ENCODE measurements at regions not wholly inside any gene's neighbourhood (a gene's known extent, or its start where the extent isn't known, plus 50 kb on each side); places are given as distances from the start of the nearest gene placed in this dataset.

- no peak for TF ChIP-seq CTCF (conservative IDR thresholded peaks at IDR 0.05; ENCODE audit: low read depth, low read length)
- no peak overlapping the region for H3K4me3 ChIP-seq (ENCODE audit: low read length)
- no peak for DNase-seq (ENCODE audit: low read depth)
Measured at GRCh38 chr9:26770821-26771220, 121.8 kb downstream of the CAAP1 start.

GRCh38 chr9:26768145-26768544 lies 124.5 kb downstream of the CAAP1 start:
- TF ChIP-seq CTCF (conservative IDR thresholded peaks at IDR 0.05; ENCODE audit: low read depth, low read length), result no peak
- no peak for DNase-seq (ENCODE audit: low read depth)
- H3K4me3 ChIP-seq (ENCODE audit: low read length), result no peak overlapping the region

GRCh38 chr9:26760675-26761074 lies 131.9 kb downstream of the CAAP1 start:
- no peak for TF ChIP-seq CTCF (conservative IDR thresholded peaks at IDR 0.05; ENCODE audit: low read depth, low read length)
- H3K4me3 ChIP-seq (ENCODE audit: low read length), result no peak overlapping the region
- no peak for DNase-seq (ENCODE audit: low read depth)

GRCh38 chr9:26758655-26759054 lies 133.9 kb downstream of the CAAP1 start:
- H3K4me3 ChIP-seq (ENCODE audit: low read length), result no peak overlapping the region
- TF ChIP-seq CTCF (conservative IDR thresholded peaks at IDR 0.05; ENCODE audit: low read depth, low read length), result no peak
- no peak for DNase-seq (ENCODE audit: low read depth)

- DNase-seq (ENCODE audit: low read depth), result no peak
- H3K4me3 ChIP-seq (ENCODE audit: low read length), result no peak overlapping the region
- no peak for TF ChIP-seq CTCF (conservative IDR thresholded peaks at IDR 0.05; ENCODE audit: low read depth, low read length)
Measured at GRCh38 chr9:26756881-26757280, 135.7 kb downstream of the CAAP1 start.

- DNase-seq (ENCODE audit: low read depth), result no peak
- no peak for TF ChIP-seq CTCF (conservative IDR thresholded peaks at IDR 0.05; ENCODE audit: low read depth, low read length)
- H3K4me3 ChIP-seq (ENCODE audit: low read length), result no peak overlapping the region
Measured at GRCh38 chr9:26755476-26755875, 137.1 kb downstream of the CAAP1 start.

- H3K4me3 ChIP-seq (ENCODE audit: low read length), result no peak overlapping the region
- DNase-seq (ENCODE audit: low read depth), result no peak
- no peak for TF ChIP-seq CTCF (conservative IDR thresholded peaks at IDR 0.05; ENCODE audit: low read depth, low read length)
Measured at GRCh38 chr9:26754509-26755164, 138.0 kb downstream of the CAAP1 start.

All from retinal pigment epithelial cell (primary cell).